A673 (cell line): ENCODE measurements at regions not wholly inside any gene's neighbourhood (a gene's known extent, or its start where the extent isn't known, plus 50 kb on each side); places are given as distances from the start of the nearest gene placed in this dataset.

ENCODE experiments used
- CTCF ChIP-seq: fragments of 300-800, 200-600 bp; sonication (generic); conservative IDR thresholded peaks from 2 replicates; pipeline ENCODE4 v1.5.1; 2017; ENCODE audit warnings: low read depth, mild to moderate bottlenecking, antibody characterized with exemption, low read length, moderate library complexity, mixed read lengths
- EZH2 ChIP-seq: fragments of 200-600 bp; sonication (generic); IDR thresholded peaks from 2 replicates; pipeline ENCODE4 v1.6.1; 2017; ENCODE audit warnings: borderline replicate concordance, low read depth, mild to moderate bottlenecking, mixed read lengths, antibody characterized with exemption, low read length; ENCODE audit not compliant: poor library complexity, severe bottlenecking

GRCh38 chr21:15229390-15229789 lies 164.6 kb upstream of the NRIP1 start:
- TF ChIP-seq CTCF (no peak), EZH2 (no peak)
